Hematopoietic multipotent progenitor cell treated with erythropoietin and hydrocortisone succinate and interleukin-3 and kit ligand, for 6 days (in vitro differentiated cells): ENCODE measurements at regions not wholly inside any gene's neighbourhood (a gene's known extent, or its start where the extent isn't known, plus 50 kb on each side); places are given as distances from the start of the nearest gene placed in this dataset.
"Not testable (repeated sequence)": the region's sequence is repeated elsewhere in the genome, so short reads cannot be mapped to it uniquely, and the experiment has no call there.

Experiments used
- DNase-seq: peaks from one replicate; pipeline ENCODE4 v3.0.0-alpha.2; 2015

- no peak for DNase-seq
These were observed 123.6 kb upstream of the SLC1A3 start for GRCh38 chr5:36482812-36483211.

DNA sequence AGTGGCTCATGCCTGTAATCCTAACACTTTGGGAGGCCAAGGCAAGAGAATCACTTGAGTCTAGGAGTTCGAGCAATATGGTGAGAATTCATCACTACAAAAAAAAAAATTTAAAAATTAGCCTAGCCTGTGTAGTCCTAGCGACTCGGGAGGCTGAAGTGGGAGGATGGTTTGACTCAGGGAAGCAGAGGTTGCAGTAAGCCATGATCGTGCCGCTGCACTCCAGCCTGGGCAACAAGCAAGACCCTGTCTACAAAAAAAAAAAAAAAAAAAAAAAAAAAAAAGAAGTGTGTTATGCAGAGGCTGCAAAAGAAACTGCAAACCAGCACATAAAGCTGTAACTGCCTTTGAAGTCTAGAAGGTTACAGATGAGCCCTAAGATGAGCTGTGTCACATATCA is 116.9 kb upstream of the SLC1A3 start:
- DNase-seq = no peak

- no peak for DNase-seq
These were observed 114.5 kb upstream of the SLC1A3 start for GRCh38 chr5:36491856-36492255.

- peak; percentile 28 for DNase-seq
These were observed 113.3 kb upstream of the SLC1A3 start for GRCh38 chr5:36492984-36493654.

DNA sequence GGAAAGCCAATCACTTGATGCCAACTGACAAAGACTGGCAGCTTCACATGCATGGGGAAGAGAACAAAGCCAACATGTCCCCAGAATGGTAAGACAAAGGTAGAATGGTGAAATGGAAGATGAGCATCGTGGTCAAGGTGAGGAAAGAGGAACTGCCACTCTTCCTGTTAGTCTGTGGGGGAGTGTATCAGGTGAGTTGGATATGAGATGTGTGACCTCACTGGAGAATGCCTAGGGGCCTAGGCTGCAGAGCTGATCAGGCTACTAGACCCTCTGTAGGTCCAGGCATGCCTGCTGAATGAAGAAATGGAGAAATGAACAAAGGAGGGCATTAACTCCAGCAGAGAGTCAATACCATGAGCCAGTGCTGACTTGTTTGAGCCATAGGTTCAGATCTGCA is 112.4 kb upstream of the SLC1A3 start:
- no peak for DNase-seq

- DNase-seq = no peak
These were observed 111.4 kb upstream of the SLC1A3 start for GRCh38 chr5:36494841-36495601.

GRCh38 chr5:36495611-36496010 is 110.8 kb upstream of the SLC1A3 start:
- DNase-seq = no peak

- no peak for DNase-seq
These were observed 109.9 kb upstream of the SLC1A3 start for GRCh38 chr5:36496471-36496870.

- DNase-seq = no peak
These were observed 103.8 kb upstream of the SLC1A3 start for GRCh38 chr5:36502608-36503007.

DNA sequence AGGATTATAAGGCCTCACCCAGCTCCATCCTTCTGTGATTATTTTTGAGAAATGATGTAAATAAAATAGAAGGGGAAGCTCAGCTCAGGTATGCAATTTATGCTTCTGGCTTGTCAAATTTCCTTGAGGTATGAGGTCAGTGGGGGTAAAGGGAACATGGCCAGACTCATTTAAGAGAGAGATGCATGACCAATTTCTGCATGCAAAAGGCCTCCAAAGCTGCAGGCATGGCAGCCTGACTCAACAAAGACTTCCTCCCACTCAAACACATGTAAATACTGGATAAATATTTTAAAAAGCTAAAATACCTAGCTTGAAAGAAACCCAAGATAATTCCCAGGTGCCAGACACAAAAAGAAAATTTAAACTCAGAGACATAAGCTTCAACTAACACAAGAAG is 101.4 kb upstream of the SLC1A3 start:
- DNase-seq = no peak

GRCh38 chr5:36507332-36507952 is 99.0 kb upstream of the SLC1A3 start:
- DNase-seq = peak; percentile 92

GRCh38 chr5:36508331-36508730 is 98.1 kb upstream of the SLC1A3 start:
- not testable (repeated sequence) for DNase-seq

GRCh38 chr5:36513647-36514046 is 92.8 kb upstream of the SLC1A3 start:
- not testable (repeated sequence) for DNase-seq

- DNase-seq = no peak
These were observed 86.5 kb upstream of the SLC1A3 start for GRCh38 chr5:36519881-36520280.

DNA sequence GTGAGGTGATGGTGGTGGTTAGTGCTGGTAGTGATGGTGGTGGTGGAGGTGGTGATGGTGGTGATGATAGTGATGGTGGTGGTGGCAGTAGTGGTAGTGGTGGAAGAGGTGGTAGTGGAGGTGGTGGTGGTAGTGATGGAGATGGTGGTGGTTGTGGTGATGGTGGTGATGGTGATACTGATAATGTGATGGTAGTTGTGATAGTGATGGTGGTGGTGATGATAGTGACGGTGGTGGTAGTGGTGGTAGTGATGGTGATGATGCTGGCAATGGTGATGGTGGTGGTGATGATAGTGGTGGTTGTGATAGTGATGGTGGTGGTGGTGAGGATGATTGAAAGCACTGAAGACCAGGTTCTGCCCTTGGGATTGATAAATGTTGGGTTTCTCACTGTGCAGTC is 85.2 kb upstream of the SLC1A3 start:
- no peak for DNase-seq

DNA sequence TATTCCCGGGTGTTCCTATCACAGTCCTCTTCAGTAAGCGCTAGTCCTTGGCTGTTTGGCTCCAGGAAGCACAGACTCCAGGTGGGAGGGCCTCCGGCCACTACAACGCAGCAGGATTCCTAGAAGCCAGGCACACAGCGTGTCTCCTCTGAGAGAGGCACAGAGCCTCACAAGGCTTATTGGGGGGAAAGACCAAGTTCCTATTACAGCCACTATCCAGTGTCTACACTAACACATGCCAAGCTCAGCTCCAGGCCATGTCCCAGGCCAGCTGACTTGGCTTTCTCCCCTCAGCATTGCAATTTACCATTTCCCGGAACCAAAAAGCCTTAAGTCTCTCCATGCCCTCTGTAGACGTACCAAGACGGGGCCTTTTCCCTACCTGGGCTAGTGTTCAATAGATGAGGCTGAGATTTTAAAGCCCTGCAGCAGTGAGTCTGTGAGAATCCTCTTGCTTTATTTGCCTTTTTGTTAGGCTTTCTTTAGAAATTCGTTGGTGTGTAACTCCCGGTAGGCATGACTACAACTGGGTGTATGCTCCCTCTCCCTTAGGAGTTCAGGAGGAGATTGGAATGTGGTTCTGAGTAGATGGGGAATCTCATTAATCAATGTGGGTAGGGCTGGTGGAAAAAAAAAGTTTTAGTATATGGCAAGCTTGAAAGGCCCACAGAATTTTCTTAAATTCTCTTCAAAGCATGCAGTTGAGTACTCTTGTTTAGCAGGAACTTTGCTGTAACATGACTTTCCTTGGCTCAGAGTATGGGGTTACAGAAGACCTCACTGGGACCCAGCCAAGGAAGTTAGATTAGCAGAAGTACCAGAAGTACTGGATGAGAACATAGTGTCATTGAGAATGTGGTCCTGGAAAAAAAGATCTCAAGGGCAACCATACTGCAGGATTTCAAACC is 84.3 kb upstream of the SLC1A3 start:
- DNase-seq = no peak

DNA sequence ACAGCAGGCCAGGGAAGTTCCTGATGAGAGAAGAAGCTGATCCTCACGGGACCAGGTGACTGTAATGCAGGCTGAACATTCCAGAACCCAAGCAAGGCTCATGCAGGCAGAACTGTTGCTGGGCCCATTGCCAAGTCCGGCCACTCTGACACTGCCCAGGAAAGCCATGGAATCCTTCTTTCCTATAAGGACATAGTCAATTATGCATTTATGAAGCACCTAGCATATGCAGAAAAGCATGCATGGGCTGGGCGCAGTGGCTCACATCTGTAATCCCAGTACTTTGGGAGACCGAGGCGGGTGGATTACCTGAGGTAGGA is 83.7 kb upstream of the SLC1A3 start:
- no peak for DNase-seq

- no peak for DNase-seq
These were observed 83.0 kb upstream of the SLC1A3 start for GRCh38 chr5:36523450-36523849.

- no peak for DNase-seq
These were observed 82.5 kb upstream of the SLC1A3 start for GRCh38 chr5:36523926-36524325.

DNA sequence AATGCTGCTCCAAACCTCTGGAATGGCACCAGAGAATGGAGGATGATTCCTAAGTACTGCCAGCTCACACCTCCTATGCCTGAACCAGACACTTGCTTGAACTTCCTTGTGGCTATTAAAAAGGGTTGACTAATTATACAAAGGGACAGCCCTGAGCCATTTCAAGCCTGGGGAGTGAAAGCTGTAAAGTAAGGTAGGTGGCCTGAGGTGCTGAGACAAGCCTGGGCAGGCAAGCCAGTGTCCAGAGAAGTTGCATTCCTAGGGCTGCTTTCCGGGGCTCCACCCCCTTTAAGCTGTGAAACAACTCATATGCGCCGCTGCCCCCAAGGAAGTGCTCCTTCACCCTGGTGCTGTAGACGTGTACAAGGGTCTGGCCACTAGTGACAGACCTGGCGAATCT is 79.9 kb upstream of the SLC1A3 start:
- DNase-seq = no peak

GRCh38 chr5:36528588-36528987 is 77.8 kb upstream of the SLC1A3 start:
- DNase-seq = no peak

- peak; percentile 40 for DNase-seq
These were observed 77.3 kb upstream of the SLC1A3 start for GRCh38 chr5:36529142-36529541.

DNA sequence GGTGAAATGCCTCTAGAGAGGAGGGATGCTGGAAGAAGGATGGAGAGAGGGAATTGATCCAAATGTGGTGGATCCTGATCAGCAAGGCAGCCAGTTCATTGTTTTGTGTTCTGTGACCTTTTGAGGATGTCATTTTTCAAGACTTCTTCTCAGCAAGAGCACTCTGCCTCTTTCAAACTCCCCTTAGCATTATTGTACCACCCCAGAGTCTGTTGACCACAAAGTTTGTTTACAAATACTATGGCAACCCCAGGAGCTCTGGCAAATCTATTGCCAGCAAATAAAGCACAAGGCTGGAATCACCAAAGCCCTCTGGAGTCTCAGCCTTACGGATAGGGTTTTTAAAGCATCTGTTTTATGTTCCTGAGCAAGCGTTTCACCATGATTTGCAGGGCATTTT is 76.2 kb upstream of the SLC1A3 start:
- no peak for DNase-seq
